ENCODE measurements at regions not wholly inside any gene's neighbourhood (a gene's known extent, or its start where the extent isn't known, plus 50 kb on each side); places are given as distances from the start of the nearest gene placed in this dataset.

GRCh38 chr20:53800418-53800817 lies 206.8 kb upstream of the ZNF217 start:
- WGBS, result 100% methylated on average over 1 of the region's 1 CpG
- no peak for DNase-seq (ENCODE audit: low spot score)
- H3K9ac ChIP-seq (ENCODE audit: low read depth in 1 of 2, low read length in 2 of 2), result no peak overlapping the region

GRCh38 chr20:53797085-53797484 lies 203.4 kb upstream of the ZNF217 start:
- Histone ChIP-seq H3K36me3 (ENCODE audit: control insufficient read depth in 4 of 4, insufficient read depth in 3 of 4, low read depth in 1 of 4, low read length in 3 of 4) (no peaks in the 10 kb centered on the region), H3K9ac (ENCODE audit: low read depth in 1 of 2, low read length in 2 of 2) (no peak overlapping the region), H3K27me3 (ENCODE audit: control insufficient read depth in 4 of 4, insufficient read depth in 4 of 4, low read length in 3 of 4) (no peaks in the 10 kb centered on the region), H3K9me3 (ENCODE audit: control insufficient read depth in 4 of 4, low read length in 3 of 4) (no peaks in the 10 kb centered on the region), H3K27ac (ENCODE audit: low read depth in 1 of 2, low read length in 2 of 2) (no peak overlapping the region), H3K4me1 (ENCODE audit: control insufficient read depth in 4 of 4, insufficient read depth in 4 of 4, low read length in 3 of 4) (peaks cover 0 to 5% (median 1%) of the 10 kb centered on the region in 4 donors), H3K4me3 (ENCODE audit: low read depth in 1 of 3, low read length in 3 of 3) (no peak overlapping the region)
- TF ChIP-seq MAX (IDR thresholded peaks at IDR 0.05), result no peak
- no peak for TF ChIP-seq JUND (IDR thresholded peaks at IDR 0.05)
- no peak for TF ChIP-seq RAD21 (IDR thresholded peaks at IDR 0.05)
- TF ChIP-seq CTCF (IDR thresholded peaks at IDR 0.05; ENCODE audit: low read depth, low read length, missing input control), result no peak
- no peak for TF ChIP-seq GABPA (IDR thresholded peaks at IDR 0.05 in 1 of 2, conservative IDR thresholded peaks at IDR 0.05 in 1 of 2)
- no peak for TF ChIP-seq EGR1 (IDR thresholded peaks at IDR 0.05; ENCODE audit: low read depth in 2 of 2)
- TF ChIP-seq ATF3 (IDR thresholded peaks at IDR 0.05), result no peak
- no peak for TF ChIP-seq ZBTB33 (IDR thresholded peaks at IDR 0.05)
- TF ChIP-seq REST (IDR thresholded peaks at IDR 0.05), result no peak
- TF ChIP-seq NR2F2 (IDR thresholded peaks at IDR 0.05), result no peak
- no peak for TF ChIP-seq RXRA (IDR thresholded peaks at IDR 0.05)
- 73% methylated on average over 4 of the region's 4 CpGs for WGBS
- no peak for DNase-seq (ENCODE audit: low spot score)

More at GRCh38 chr20:53800418-53800817, 206.8 kb upstream of the ZNF217 start:
- Histone ChIP-seq H3K4me3 (ENCODE audit: low read depth in 1 of 3, low read length in 3 of 3) (no peak overlapping the region), H3K27ac (ENCODE audit: low read depth in 1 of 2, low read length in 2 of 2) (no peak overlapping the region), H3K27me3 (ENCODE audit: control insufficient read depth in 4 of 4, insufficient read depth in 4 of 4, low read length in 3 of 4) (no peaks in the 10 kb centered on the region), H3K9me3 (ENCODE audit: control insufficient read depth in 4 of 4, low read length in 3 of 4) (no peaks in the 10 kb centered on the region), H3K4me1 (ENCODE audit: control insufficient read depth in 4 of 4, insufficient read depth in 4 of 4, low read length in 3 of 4) (peaks cover 0 to 5% (median 1%) of the 10 kb centered on the region in 4 donors), H3K36me3 (ENCODE audit: control insufficient read depth in 4 of 4, insufficient read depth in 3 of 4, low read depth in 1 of 4, low read length in 3 of 4) (no peaks in the 10 kb centered on the region)
- no peak for TF ChIP-seq JUND (IDR thresholded peaks at IDR 0.05)
- TF ChIP-seq NR2F2 (IDR thresholded peaks at IDR 0.05), result no peak
- TF ChIP-seq FOXA1 (IDR thresholded peaks at IDR 0.05), result no peak
- no peak for TF ChIP-seq EGR1 (IDR thresholded peaks at IDR 0.05; ENCODE audit: low read depth in 2 of 2)
- TF ChIP-seq GABPA (IDR thresholded peaks at IDR 0.05 in 1 of 2, conservative IDR thresholded peaks at IDR 0.05 in 1 of 2), result no peak
- no peak for TF ChIP-seq CTCF (IDR thresholded peaks at IDR 0.05; ENCODE audit: low read depth, low read length, missing input control)
- TF ChIP-seq MAX (IDR thresholded peaks at IDR 0.05), result no peak
- no peak for TF ChIP-seq RXRA (IDR thresholded peaks at IDR 0.05)
- no peak for TF ChIP-seq HNF4A (conservative IDR thresholded peaks at IDR 0.05)
- no peak for TF ChIP-seq RAD21 (IDR thresholded peaks at IDR 0.05)
- no peak for TF ChIP-seq FOXA2 (IDR thresholded peaks at IDR 0.05)

All from liver (tissue), 8 donors.